ENCODE measurements at regions not wholly inside any gene's neighbourhood (a gene's known extent, or its start where the extent isn't known, plus 50 kb on each side); places are given as distances from the start of the nearest gene placed in this dataset.

GRCh38 chr22:26779108-26779507 is 121.7 kb downstream of the MIAT start:
- DNase-seq (ENCODE audit: low read depth), result no peak
- TF ChIP-seq CTCF (IDR thresholded peaks at IDR 0.05; ENCODE audit: low read depth, low read length, missing control alignments), result no peak
- H3K4me3 ChIP-seq (ENCODE audit: low read depth, low read length), result no peak overlapping the region

- no peak for TF ChIP-seq CTCF (IDR thresholded peaks at IDR 0.05; ENCODE audit: low read depth, low read length, missing control alignments)
- H3K4me3 ChIP-seq (ENCODE audit: low read depth, low read length), result no peak overlapping the region
- no peak for DNase-seq (ENCODE audit: low read depth)
Observed at GRCh38 chr22:26779929-26780328, 122.5 kb downstream of the MIAT start.

GRCh38 chr22:26780521-26780920 is 123.1 kb downstream of the MIAT start:
- no peak overlapping the region for H3K4me3 ChIP-seq (ENCODE audit: low read depth, low read length)
- no peak for TF ChIP-seq CTCF (IDR thresholded peaks at IDR 0.05; ENCODE audit: low read depth, low read length, missing control alignments)
- no peak for DNase-seq (ENCODE audit: low read depth)

- H3K4me3 ChIP-seq (ENCODE audit: low read depth, low read length), result no peak overlapping the region
- no peak for TF ChIP-seq CTCF (IDR thresholded peaks at IDR 0.05; ENCODE audit: low read depth, low read length, missing control alignments)
- no peak for DNase-seq (ENCODE audit: low read depth)
Observed at GRCh38 chr22:26781062-26781461, 123.7 kb downstream of the MIAT start.

- no peak overlapping the region for H3K4me3 ChIP-seq (ENCODE audit: low read depth, low read length)
- DNase-seq (ENCODE audit: low read depth), result no peak
- no peak for TF ChIP-seq CTCF (IDR thresholded peaks at IDR 0.05; ENCODE audit: low read depth, low read length, missing control alignments)
Observed at GRCh38 chr22:26781596-26781995, 124.2 kb downstream of the MIAT start.

GRCh38 chr22:26783885-26784284 is 126.5 kb downstream of the MIAT start:
- DNase-seq (ENCODE audit: low read depth), result no peak
- H3K4me3 ChIP-seq (ENCODE audit: low read depth, low read length), result no peak overlapping the region
- TF ChIP-seq CTCF (IDR thresholded peaks at IDR 0.05; ENCODE audit: low read depth, low read length, missing control alignments), result no peak

- no peak for TF ChIP-seq CTCF (IDR thresholded peaks at IDR 0.05; ENCODE audit: low read depth, low read length, missing control alignments)
- no peak overlapping the region for H3K4me3 ChIP-seq (ENCODE audit: low read depth, low read length)
- no peak for DNase-seq (ENCODE audit: low read depth)
Observed at GRCh38 chr22:26784772-26785171, 127.4 kb downstream of the MIAT start.
